Naive thymus-derived CD8-positive, alpha-beta T cell (primary cell): ENCODE measurements at regions not wholly inside any gene's neighbourhood (a gene's known extent, or its start where the extent isn't known, plus 50 kb on each side); places are given as distances from the start of the nearest gene placed in this dataset.

Experiments used
- ATAC-seq, 2 donors: fragments of 150-1000 bp; cut with Tn5 transposase in 1 of 2; sonication (Bioruptor Pico), chemical (Tn5 transposase) in 1 of 2; 1 replicate in 1 of 2; 2 replicates in 1 of 2; pipeline ENCODE4 v1.10.0; 2021; ENCODE audit warnings: mild to moderate bottlenecking in 2 of 2, moderate library complexity in 2 of 2
- POLR2A ChIA-PET: fragments of 350-600 bp; sonication (Branson Sonifier 250); formaldehyde crosslinking; loops from one replicate; lab custom pipeline; 2021; ENCODE audit warnings: antibody characterized with exemption; lab: Charles Lee
- DNase-seq, 10 donors: peaks; one replicate each; pipeline versions ENCODE4 v3.0.0 to v3.0.0-alpha.2; 2020 to 2022
- H3K27ac Mint-ChIP-seq, 10 donors: one replicate each; pipeline ENCODE4 v1.8.0; 2020 to 2022; ENCODE audit warnings: mild to moderate bottlenecking in 10 of 10, mixed read lengths in 10 of 10, moderate library complexity in 4 of 10, inconsistent platforms in 1 of 10
- H3K27me3 Mint-ChIP-seq, 5 donors: one replicate each; pipeline ENCODE4 v1.8.0; 2021 to 2022; ENCODE audit warnings: mixed read lengths in 5 of 5
- H3K36me3 Mint-ChIP-seq, 3 donors: one replicate each; pipeline ENCODE4 v1.8.0; 2020 to 2022; ENCODE audit warnings: mixed read lengths in 3 of 3, mild to moderate bottlenecking in 2 of 3, inconsistent platforms in 1 of 3
- H3K4me1 Mint-ChIP-seq, 4 donors: one replicate each; pipeline ENCODE4 v1.8.0; 2021 to 2022; ENCODE audit warnings: mixed read lengths in 4 of 4
- H3K4me3 Mint-ChIP-seq, 10 donors: one replicate each; pipeline ENCODE4 v1.8.0; 2020 to 2022; ENCODE audit warnings: mild to moderate bottlenecking in 10 of 10, mixed read lengths in 10 of 10, moderate library complexity in 6 of 10, inconsistent platforms in 1 of 10
- H3K9me3 Mint-ChIP-seq, 9 donors: one replicate each; pipeline ENCODE4 v1.8.0; 2020 to 2022; ENCODE audit warnings: mixed read lengths in 9 of 9, mild to moderate bottlenecking in 3 of 9, inconsistent platforms in 1 of 9, moderate library complexity in 1 of 9
- microRNA-seq: library from miRNA; unstranded; fragments of <30 nt; microRNA quantifications from one replicate; pipeline ENCODE4 v1.2.0, GENCODE V29; 2022; ENCODE audit warnings: borderline microRNAs expressed

DNA sequence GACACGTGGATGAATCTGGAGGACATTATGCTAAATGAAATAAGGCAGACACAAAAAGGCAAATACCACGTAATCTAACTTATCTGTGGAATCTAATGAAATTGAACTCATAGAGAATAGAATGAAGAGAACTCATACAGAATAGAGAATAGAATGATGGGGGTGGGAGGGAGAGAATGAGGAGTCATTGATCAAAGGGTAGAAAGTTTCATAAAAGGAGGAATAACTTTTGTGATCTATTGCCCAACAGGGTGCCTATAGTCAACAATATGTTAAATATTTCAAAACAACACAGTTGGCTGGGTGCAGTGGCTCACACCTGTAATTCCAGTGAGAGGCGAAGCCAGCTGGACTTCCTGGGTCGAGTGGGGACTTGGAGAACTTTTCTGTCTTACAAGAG, 54.9 kb upstream of the ZNF169 start:
- H3K36me3 Mint-ChIP-seq: peaks cover 3 to 12% (median 11%) of the 10 kb centered on the region in 3 donors
- peaks cover 0 to 2% (median 0%) of the 10 kb centered on the region in 5 donors for H3K27me3 Mint-ChIP-seq
- H3K27ac Mint-ChIP-seq: no peak overlapping the region
- H3K9me3 Mint-ChIP-seq: peaks cover 0 to 18% (median 11%) of the 10 kb centered on the region in 9 donors
- no peak overlapping the region for H3K4me3 Mint-ChIP-seq
- peaks cover 0 to 2% (median under 1%) of the 10 kb centered on the region in 4 donors for H3K4me1 Mint-ChIP-seq
- POLR2A ChIA-PET: no interaction called here
- no peak for ATAC-seq
- no peak for DNase-seq

DNA sequence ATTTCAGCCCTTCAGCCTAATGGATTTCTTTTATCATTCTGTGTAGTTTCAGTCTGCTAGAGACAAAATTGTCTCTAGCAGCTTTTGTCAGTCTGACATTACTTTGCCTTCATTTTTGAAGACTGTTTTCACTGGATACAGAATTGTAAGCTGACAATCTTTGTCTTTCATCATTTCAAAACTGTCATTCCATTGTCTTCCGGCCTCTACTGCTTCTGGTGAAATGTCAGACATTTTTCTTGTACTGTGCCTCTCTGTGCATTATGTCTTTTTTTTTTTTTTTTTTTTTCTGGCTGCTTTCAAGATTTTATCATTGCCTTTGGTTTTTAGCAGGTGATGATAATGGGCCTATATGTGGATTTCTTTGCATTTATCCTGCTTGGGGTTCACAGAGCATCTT, 51.3 kb upstream of the ZNF169 start:
- POLR2A ChIA-PET: no interaction called here
- Mint-ChIP-seq H3K36me3 (peaks cover 0 to 12% (median 5%) of the 10 kb centered on the region in 3 donors), H3K4me3 (no peak overlapping the region), H3K27ac (no peak overlapping the region), H3K9me3 (peaks cover 0 to 16% (median 11%) of the 10 kb centered on the region in 9 donors), H3K4me1 (peaks cover 0 to 2% (median 0%) of the 10 kb centered on the region in 4 donors), H3K27me3 (peaks cover 0 to 3% (median 0%) of the 10 kb centered on the region in 5 donors)
- DNase-seq: no peak
- ATAC-seq: no peak

Small RNA genes in the stretch of these regions (microRNA-seq; reads per million reads assigned to microRNA genes)
- gene MIRLET7A1 (123 reads per million, percentile 66 among the genes with 10 or more reads in this experiment), gene MIRLET7D (4,087 reads per million, percentile 92 among the genes with 10 or more reads in this experiment), gene MIRLET7F1 (375 reads per million, percentile 77 among the genes with 10 or more reads in this experiment)
